MG63 (cell line): ENCODE measurements at regions not wholly inside any gene's neighbourhood (a gene's known extent, or its start where the extent isn't known, plus 50 kb on each side); places are given as distances from the start of the nearest gene placed in this dataset.

Experiments
- DNase-seq: peaks from one replicate; pipeline ENCODE4 v3.0.0-alpha.2; 2020
- H3K27me3 ChIP-seq: fragments of 250-450 bp; sonication (Bioruptor Pico); 2 replicates; pipeline ENCODE4 v1.5.1; 2020; ENCODE audit warnings: mild to moderate bottlenecking, moderate library complexity
- H3K36me3 ChIP-seq: fragments of 250-450 bp; sonication (Bioruptor Pico); 2 replicates; pipeline ENCODE4 v1.5.1; 2020; ENCODE audit warnings: mild to moderate bottlenecking, moderate library complexity
- H3K4me3 ChIP-seq: fragments of 250-450 bp; sonication (Bioruptor Pico); 2 replicates; pipeline ENCODE4 v1.5.1; 2020; ENCODE audit warnings: mild to moderate bottlenecking, moderate library complexity
- H3K9me3 ChIP-seq: fragments of 250-450 bp; sonication (Bioruptor Pico); 2 replicates; pipeline ENCODE4 v1.5.1; 2020; ENCODE audit warnings: mild to moderate bottlenecking, moderate library complexity

GRCh38 chr16:86964796-86965241 is 352.4 kb downstream of the C16orf95 start:
- no peaks in the 10 kb centered on the region for H3K9me3 ChIP-seq
- H3K27me3 ChIP-seq: no peaks in the 10 kb centered on the region
- H3K4me3 ChIP-seq: no peak overlapping the region
- H3K36me3 ChIP-seq: no peaks in the 10 kb centered on the region
- DNase-seq: no peak

- H3K4me3 ChIP-seq: no peak overlapping the region
- no peaks in the 10 kb centered on the region for H3K27me3 ChIP-seq
- no peaks in the 10 kb centered on the region for H3K9me3 ChIP-seq
- DNase-seq: no peak
- H3K36me3 ChIP-seq: no peaks in the 10 kb centered on the region
These were observed 351.9 kb downstream of the C16orf95 start for GRCh38 chr16:86965331-86965730.

GRCh38 chr16:86965840-86966550 is 351.2 kb downstream of the C16orf95 start:
- no peak for DNase-seq
- Histone ChIP-seq H3K27me3 (no peaks in the 10 kb centered on the region), H3K9me3 (no peaks in the 10 kb centered on the region), H3K4me3 (no peak overlapping the region), H3K36me3 (no peaks in the 10 kb centered on the region)

- H3K9me3 ChIP-seq: no peaks in the 10 kb centered on the region
- no peak for DNase-seq
- no peaks in the 10 kb centered on the region for H3K27me3 ChIP-seq
- no peaks in the 10 kb centered on the region for H3K36me3 ChIP-seq
- no peak overlapping the region for H3K4me3 ChIP-seq
These were observed 350.4 kb downstream of the C16orf95 start for GRCh38 chr16:86966777-86967176.

GRCh38 chr16:86968866-86969265 is 348.3 kb downstream of the C16orf95 start:
- DNase-seq: no peak
- Histone ChIP-seq H3K9me3 (no peaks in the 10 kb centered on the region), H3K36me3 (no peaks in the 10 kb centered on the region), H3K4me3 (no peak overlapping the region), H3K27me3 (no peaks in the 10 kb centered on the region)

- no peaks in the 10 kb centered on the region for H3K27me3 ChIP-seq
- H3K9me3 ChIP-seq: no peaks in the 10 kb centered on the region
- no peak for DNase-seq
- H3K4me3 ChIP-seq: no peak overlapping the region
- H3K36me3 ChIP-seq: no peaks in the 10 kb centered on the region
These were observed 347.5 kb downstream of the C16orf95 start for GRCh38 chr16:86969716-86970115.

GRCh38 chr16:86970279-86970678 is 346.9 kb downstream of the C16orf95 start:
- no peaks in the 10 kb centered on the region for H3K27me3 ChIP-seq
- H3K36me3 ChIP-seq: no peaks in the 10 kb centered on the region
- no peak overlapping the region for H3K4me3 ChIP-seq
- H3K9me3 ChIP-seq: no peaks in the 10 kb centered on the region
- DNase-seq: no peak

- Histone ChIP-seq H3K27me3 (no peaks in the 10 kb centered on the region), H3K36me3 (no peaks in the 10 kb centered on the region)
These were observed 346.5 kb downstream of the C16orf95 start for GRCh38 chr16:86970726-86971125.

GRCh38 chr16:86971251-86971650 is 345.9 kb downstream of the C16orf95 start:
- no peaks in the 10 kb centered on the region for H3K9me3 ChIP-seq
- no peak for DNase-seq
- no peak overlapping the region for H3K4me3 ChIP-seq
- no peaks in the 10 kb centered on the region for H3K27me3 ChIP-seq
- no peaks in the 10 kb centered on the region for H3K36me3 ChIP-seq

More at GRCh38 chr16:86970726-86971125, 346.5 kb downstream of the C16orf95 start:
- no peak overlapping the region for H3K4me3 ChIP-seq
- no peaks in the 10 kb centered on the region for H3K9me3 ChIP-seq
- no peak for DNase-seq

- Histone ChIP-seq H3K36me3 (no peaks in the 10 kb centered on the region), H3K4me3 (no peak overlapping the region), H3K9me3 (no peaks in the 10 kb centered on the region), H3K27me3 (no peaks in the 10 kb centered on the region)
- DNase-seq: no peak
These were observed 343.1 kb downstream of the C16orf95 start for GRCh38 chr16:86974120-86974519.

GRCh38 chr16:86975445-86975844 is 341.7 kb downstream of the C16orf95 start:
- no peak overlapping the region for H3K4me3 ChIP-seq
- no peaks in the 10 kb centered on the region for H3K9me3 ChIP-seq
- no peaks in the 10 kb centered on the region for H3K27me3 ChIP-seq
- no peaks in the 10 kb centered on the region for H3K36me3 ChIP-seq
- DNase-seq: peak; percentile 83

- no peak for DNase-seq
- H3K9me3 ChIP-seq: no peaks in the 10 kb centered on the region
- no peaks in the 10 kb centered on the region for H3K36me3 ChIP-seq
- H3K4me3 ChIP-seq: no peak overlapping the region
- H3K27me3 ChIP-seq: no peaks in the 10 kb centered on the region
These were observed 340.0 kb downstream of the C16orf95 start for GRCh38 chr16:86977076-86977676.

- Histone ChIP-seq H3K27me3 (no peaks in the 10 kb centered on the region), H3K4me3 (no peak overlapping the region), H3K36me3 (no peaks in the 10 kb centered on the region), H3K9me3 (no peaks in the 10 kb centered on the region)
- DNase-seq: no peak
These were observed 338.7 kb downstream of the C16orf95 start for GRCh38 chr16:86978445-86979030.

GRCh38 chr16:86979061-86979460 is 338.1 kb downstream of the C16orf95 start:
- Histone ChIP-seq H3K27me3 (no peaks in the 10 kb centered on the region), H3K36me3 (no peaks in the 10 kb centered on the region), H3K9me3 (no peaks in the 10 kb centered on the region), H3K4me3 (no peak overlapping the region)
- no peak for DNase-seq

GRCh38 chr16:86979984-86980553 is 337.1 kb downstream of the C16orf95 start:
- no peaks in the 10 kb centered on the region for H3K36me3 ChIP-seq

GRCh38 chr16:86980644-86981043 is 336.5 kb downstream of the C16orf95 start:
- Histone ChIP-seq H3K36me3 (no peaks in the 10 kb centered on the region), H3K27me3 (no peaks in the 10 kb centered on the region), H3K9me3 (no peaks in the 10 kb centered on the region), H3K4me3 (no peak overlapping the region)
- no peak for DNase-seq

More at GRCh38 chr16:86979984-86980553, 337.1 kb downstream of the C16orf95 start:
- Histone ChIP-seq H3K27me3 (no peaks in the 10 kb centered on the region), H3K9me3 (no peaks in the 10 kb centered on the region), H3K4me3 (no peak overlapping the region)
- DNase-seq: no peak

GRCh38 chr16:86982347-86982596 is 334.9 kb downstream of the C16orf95 start:
- Histone ChIP-seq H3K27me3 (no peaks in the 10 kb centered on the region), H3K9me3 (no peaks in the 10 kb centered on the region), H3K36me3 (no peaks in the 10 kb centered on the region), H3K4me3 (no peak overlapping the region)
- DNase-seq: no peak

GRCh38 chr16:86982912-86983311 is 334.3 kb downstream of the C16orf95 start:
- no peaks in the 10 kb centered on the region for H3K36me3 ChIP-seq
- no peaks in the 10 kb centered on the region for H3K27me3 ChIP-seq
- no peaks in the 10 kb centered on the region for H3K9me3 ChIP-seq
- DNase-seq: no peak
- no peak overlapping the region for H3K4me3 ChIP-seq
